ENCODE measurements at regions not wholly inside any gene's neighbourhood (a gene's known extent, or its start where the extent isn't known, plus 50 kb on each side); places are given as distances from the start of the nearest gene placed in this dataset.

GRCh38 chr11:104672897-104673296 is 225.4 kb downstream of the CASP12 start:
- no peak for FAIRE-seq
- Histone ChIP-seq H3K9me1 (ENCODE audit: control insufficient read depth, insufficient read depth, low read length) (no peaks in the 10 kb centered on the region), H3K79me2 (ENCODE audit: control insufficient read depth, insufficient read depth, low read length) (no peaks in the 10 kb centered on the region), H3K36me3 (ENCODE audit: control insufficient read depth, insufficient read depth, low read length) (no peaks in the 10 kb centered on the region), H2AFZ (ENCODE audit: low read depth, low read length) (no peak overlapping the region), H3K9ac (ENCODE audit: insufficient read depth in 1 of 2, low read depth in 2 of 2, low read length in 2 of 2) (no peak overlapping the region), H3K9me3 (replicated peaks; ENCODE audit: control insufficient read depth, insufficient read depth, low read depth, low read length) (no peaks in the 10 kb centered on the region), H3K27me3 (ENCODE audit: control insufficient read depth in 2 of 2, insufficient read depth in 2 of 2, low read length in 2 of 2) (no peaks in the 10 kb centered on the region), H3K4me3 (no peak overlapping the region), H3K27ac (ENCODE audit: extremely low read depth, low read depth, low read length) (no peak overlapping the region), H3K4me1 (replicated peaks in 1 of 2; ENCODE audit: control insufficient read depth in 2 of 2, insufficient read depth in 2 of 2, low read length in 2 of 2) (no peaks in the 10 kb centered on the region), H4K20me1 (replicated peaks; ENCODE audit: control insufficient read depth, insufficient read depth, low read length) (no peaks in the 10 kb centered on the region), H3K4me2 (ENCODE audit: insufficient read depth, low read length) (no peak overlapping the region)
- BruUV-seq (replicated peaks): no TSS peak
- in situ Hi-C loops (cut with MboI): no loop called here
- no peak for ATAC-seq
- ChIA-PET CTCF (ENCODE audit: low intra/inter-chr PET ratio) (no interaction called here), POLR2A (no interaction called here)
- TF ChIP-seq ZNF695 (CRISPR knock-in tag; IDR thresholded peaks at IDR 0.05): no peak
- no peak for TF ChIP-seq GATAD2B (IDR thresholded peaks at IDR 0.05; ENCODE audit: borderline replicate concordance)
- TF ChIP-seq MTA3 (IDR thresholded peaks at IDR 0.05; ENCODE audit: borderline replicate concordance): no peak
- TF ChIP-seq, protein P1, sequence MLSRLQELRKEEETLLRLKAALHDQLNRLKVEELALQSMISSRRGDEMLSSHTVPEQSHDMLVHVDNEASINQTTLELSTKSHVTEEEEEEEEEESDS (CRISPR knock-in tag; IDR thresholded peaks at IDR 0.05): no peak
- no peak for TF ChIP-seq CREB5 (CRISPR knock-in tag; IDR thresholded peaks at IDR 0.05)
- no peak for TF ChIP-seq MCM5 (IDR thresholded peaks at IDR 0.05; ENCODE audit: low read depth)
- no peak for TF ChIP-seq CBX5 (IDR thresholded peaks at IDR 0.05; ENCODE audit: borderline replicate concordance, low read depth)
- no peak for TF ChIP-seq SMAD1 (IDR thresholded peaks at IDR 0.05; ENCODE audit: low read depth, low read length, partially characterized antibody)
- no peak for DNase-seq (ENCODE audit: extremely low read depth in 1 of 4, low spot score in 3 of 4)
- intact Hi-C loops (cut with micrococcal nuclease): no loop called here

Measured in K562 (cell line).